ENCODE measurements at regions not wholly inside any gene's neighbourhood (a gene's known extent, or its start where the extent isn't known, plus 50 kb on each side); places are given as distances from the start of the nearest gene placed in this dataset.

DNA sequence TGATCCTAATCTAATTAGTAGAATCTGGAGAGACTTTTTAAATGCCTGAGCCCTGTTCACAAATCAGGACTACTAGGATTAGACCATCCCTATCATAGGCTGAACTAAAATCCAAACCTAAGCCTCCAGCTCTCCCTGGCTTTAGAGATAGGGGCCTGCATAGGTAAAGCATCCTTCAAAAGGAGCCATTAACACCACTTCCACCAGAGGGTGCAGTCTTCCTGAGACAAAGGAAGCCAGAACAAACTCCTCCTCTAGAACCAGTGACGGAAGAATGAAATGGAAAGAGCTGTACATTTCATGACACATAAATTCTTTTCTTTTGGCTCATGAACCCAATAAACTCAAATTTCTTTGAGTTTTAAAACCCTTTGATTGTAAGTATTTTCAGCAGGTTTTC, 291.2 kb upstream of the ADGRB3 start (continued):
- no peak for TF ChIP-seq ZBTB8A (IDR thresholded peaks at IDR 0.05; ENCODE audit: partially characterized antibody)
- TF ChIP-seq ZNF263 (CRISPR knock-in tag; IDR thresholded peaks at IDR 0.05; ENCODE audit: borderline replicate concordance) = no peak
- no peak for TF ChIP-seq TRIM28 (IDR thresholded peaks at IDR 0.05)
- TF ChIP-seq, protein P1, sequence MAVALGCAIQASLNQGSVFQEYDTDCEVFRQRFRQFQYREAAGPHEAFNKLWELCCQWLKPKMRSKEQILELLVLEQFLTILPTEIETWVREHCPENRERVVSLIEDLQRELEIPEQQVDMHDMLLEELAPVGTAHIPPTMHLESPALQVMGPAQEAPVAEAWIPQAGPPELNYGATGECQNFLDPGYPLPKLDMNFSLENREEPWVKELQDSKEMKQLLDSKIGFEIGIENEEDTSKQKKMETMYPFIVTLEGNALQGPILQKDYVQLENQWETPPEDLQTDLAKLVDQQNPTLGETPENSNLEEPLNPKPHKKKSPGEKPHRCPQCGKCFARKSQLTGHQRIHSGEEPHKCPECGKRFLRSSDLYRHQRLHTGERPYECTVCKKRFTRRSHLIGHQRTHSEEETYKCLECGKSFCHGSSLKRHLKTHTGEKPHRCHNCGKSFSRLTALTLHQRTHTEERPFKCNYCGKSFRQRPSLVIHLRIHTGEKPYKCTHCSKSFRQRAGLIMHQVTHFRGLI (CRISPR knock-in tag; IDR thresholded peaks at IDR 0.05) = no peak
- TF ChIP-seq KLF16 (IDR thresholded peaks at IDR 0.05) = peak; percentile 49; the same call in 1 of the 2 replicates
- no peak for TF ChIP-seq TAF15 (IDR thresholded peaks at IDR 0.05; ENCODE audit: low read depth, low read length)
- TF ChIP-seq PTRF (tag; IDR thresholded peaks at IDR 0.05) = no peak
- TF ChIP-seq CBFB (CRISPR knock-in tag; IDR thresholded peaks at IDR 0.05) = no peak
- TF ChIP-seq, protein P2, sequence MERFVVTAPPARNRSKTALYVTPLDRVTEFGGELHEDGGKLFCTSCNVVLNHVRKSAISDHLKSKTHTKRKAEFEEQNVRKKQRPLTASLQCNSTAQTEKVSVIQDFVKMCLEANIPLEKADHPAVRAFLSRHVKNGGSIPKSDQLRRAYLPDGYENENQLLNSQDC (CRISPR knock-in tag; IDR thresholded peaks at IDR 0.05) = no peak
- no peak for TF ChIP-seq TCF3 (CRISPR knock-in tag; IDR thresholded peaks at IDR 0.05)
- TF ChIP-seq, protein P3, sequence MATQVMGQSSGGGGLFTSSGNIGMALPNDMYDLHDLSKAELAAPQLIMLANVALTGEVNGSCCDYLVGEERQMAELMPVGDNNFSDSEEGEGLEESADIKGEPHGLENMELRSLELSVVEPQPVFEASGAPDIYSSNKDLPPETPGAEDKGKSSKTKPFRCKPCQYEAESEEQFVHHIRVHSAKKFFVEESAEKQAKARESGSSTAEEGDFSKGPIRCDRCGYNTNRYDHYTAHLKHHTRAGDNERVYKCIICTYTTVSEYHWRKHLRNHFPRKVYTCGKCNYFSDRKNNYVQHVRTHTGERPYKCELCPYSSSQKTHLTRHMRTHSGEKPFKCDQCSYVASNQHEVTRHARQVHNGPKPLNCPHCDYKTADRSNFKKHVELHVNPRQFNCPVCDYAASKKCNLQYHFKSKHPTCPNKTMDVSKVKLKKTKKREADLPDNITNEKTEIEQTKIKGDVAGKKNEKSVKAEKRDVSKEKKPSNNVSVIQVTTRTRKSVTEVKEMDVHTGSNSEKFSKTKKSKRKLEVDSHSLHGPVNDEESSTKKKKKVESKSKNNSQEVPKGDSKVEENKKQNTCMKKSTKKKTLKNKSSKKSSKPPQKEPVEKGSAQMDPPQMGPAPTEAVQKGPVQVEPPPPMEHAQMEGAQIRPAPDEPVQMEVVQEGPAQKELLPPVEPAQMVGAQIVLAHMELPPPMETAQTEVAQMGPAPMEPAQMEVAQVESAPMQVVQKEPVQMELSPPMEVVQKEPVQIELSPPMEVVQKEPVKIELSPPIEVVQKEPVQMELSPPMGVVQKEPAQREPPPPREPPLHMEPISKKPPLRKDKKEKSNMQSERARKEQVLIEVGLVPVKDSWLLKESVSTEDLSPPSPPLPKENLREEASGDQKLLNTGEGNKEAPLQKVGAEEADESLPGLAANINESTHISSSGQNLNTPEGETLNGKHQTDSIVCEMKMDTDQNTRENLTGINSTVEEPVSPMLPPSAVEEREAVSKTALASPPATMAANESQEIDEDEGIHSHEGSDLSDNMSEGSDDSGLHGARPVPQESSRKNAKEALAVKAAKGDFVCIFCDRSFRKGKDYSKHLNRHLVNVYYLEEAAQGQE (IDR thresholded peaks at IDR 0.05; ENCODE audit: borderline replicate concordance) = peak; percentile 82
- TF ChIP-seq, protein P3 (CRISPR knock-in tag; IDR thresholded peaks at IDR 0.05; ENCODE audit: low read depth) = no peak
- TF ChIP-seq, protein P4, sequence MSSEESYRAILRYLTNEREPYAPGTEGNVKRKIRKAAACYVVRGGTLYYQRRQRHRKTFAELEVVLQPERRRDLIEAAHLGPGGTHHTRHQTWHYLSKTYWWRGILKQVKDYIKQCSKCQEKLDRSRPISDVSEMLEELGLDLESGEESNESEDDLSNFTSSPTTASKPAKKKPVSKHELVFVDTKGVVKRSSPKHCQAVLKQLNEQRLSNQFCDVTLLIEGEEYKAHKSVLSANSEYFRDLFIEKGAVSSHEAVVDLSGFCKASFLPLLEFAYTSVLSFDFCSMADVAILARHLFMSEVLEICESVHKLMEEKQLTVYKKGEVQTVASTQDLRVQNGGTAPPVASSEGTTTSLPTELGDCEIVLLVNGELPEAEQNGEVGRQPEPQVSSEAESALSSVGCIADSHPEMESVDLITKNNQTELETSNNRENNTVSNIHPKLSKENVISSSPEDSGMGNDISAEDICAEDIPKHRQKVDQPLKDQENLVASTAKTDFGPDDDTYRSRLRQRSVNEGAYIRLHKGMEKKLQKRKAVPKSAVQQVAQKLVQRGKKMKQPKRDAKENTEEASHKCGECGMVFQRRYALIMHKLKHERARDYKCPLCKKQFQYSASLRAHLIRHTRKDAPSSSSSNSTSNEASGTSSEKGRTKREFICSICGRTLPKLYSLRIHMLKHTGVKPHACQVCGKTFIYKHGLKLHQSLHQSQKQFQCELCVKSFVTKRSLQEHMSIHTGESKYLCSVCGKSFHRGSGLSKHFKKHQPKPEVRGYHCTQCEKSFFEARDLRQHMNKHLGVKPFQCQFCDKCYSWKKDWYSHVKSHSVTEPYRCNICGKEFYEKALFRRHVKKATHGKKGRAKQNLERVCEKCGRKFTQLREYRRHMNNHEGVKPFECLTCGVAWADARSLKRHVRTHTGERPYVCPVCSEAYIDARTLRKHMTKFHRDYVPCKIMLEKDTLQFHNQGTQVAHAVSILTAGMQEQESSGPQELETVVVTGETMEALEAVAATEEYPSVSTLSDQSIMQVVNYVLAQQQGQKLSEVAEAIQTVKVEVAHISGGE (CRISPR knock-in tag; IDR thresholded peaks at IDR 0.05) = no peak
- no peak for TF ChIP-seq ZNF79 (CRISPR knock-in tag; IDR thresholded peaks at IDR 0.05; ENCODE audit: low read depth)
- TF ChIP-seq DACH1 (IDR thresholded peaks at IDR 0.05; ENCODE audit: partially characterized antibody) = no peak

Measured in K562 (cell line).